Mesodermal cell (in vitro differentiated cells): ENCODE measurements at regions not wholly inside any gene's neighbourhood (a gene's known extent, or its start where the extent isn't known, plus 50 kb on each side); places are given as distances from the start of the nearest gene placed in this dataset.
"Not testable (repeated sequence)": the region's sequence is repeated elsewhere in the genome, so short reads cannot be mapped to it uniquely, and the experiment has no call there.

Experiments
- H3K27ac ChIP-seq: 2 replicates; pipeline ENCODE4 v1.7.0; 2013; ENCODE audit warnings: mild to moderate bottlenecking, low read depth, low read length, moderate library complexity; ENCODE audit not compliant: severe bottlenecking
- H3K36me3 ChIP-seq: 2 replicates; pipeline ENCODE4 v1.7.1; 2013; ENCODE audit warnings: mild to moderate bottlenecking, low read length, moderate library complexity; ENCODE audit not compliant: control insufficient read depth, insufficient read depth
- H3K4me1 ChIP-seq: one replicate; pipeline ENCODE4 v1.7.1; 2013; ENCODE audit warnings: mild to moderate bottlenecking, low read length; ENCODE audit not compliant: insufficient read depth, control insufficient read depth, poor library complexity, severe bottlenecking
- H3K4me3 ChIP-seq: 2 replicates; pipeline ENCODE4 v1.7.0; 2013; ENCODE audit warnings: low read length, control low read depth, mild to moderate bottlenecking; ENCODE audit not compliant: insufficient read depth, poor library complexity, severe bottlenecking; ENCODE audit errors: extremely low read depth
- H3K9me3 ChIP-seq: 2 replicates; pipeline ENCODE4 v1.7.1; 2013; ENCODE audit warnings: mild to moderate bottlenecking, low read length, moderate library complexity; ENCODE audit not compliant: control insufficient read depth
- WGBS, 2 experiments: methylation state at CpG; one replicate each; pipeline ENCODE4 v1.1.5; 2013; ENCODE audit warnings: missing lambda C conversion rate in 2 of 2; ENCODE audit not compliant: insufficient coverage in 2 of 2; 5-methylcytosine and 5-hydroxymethylcytosine counted together

DNA sequence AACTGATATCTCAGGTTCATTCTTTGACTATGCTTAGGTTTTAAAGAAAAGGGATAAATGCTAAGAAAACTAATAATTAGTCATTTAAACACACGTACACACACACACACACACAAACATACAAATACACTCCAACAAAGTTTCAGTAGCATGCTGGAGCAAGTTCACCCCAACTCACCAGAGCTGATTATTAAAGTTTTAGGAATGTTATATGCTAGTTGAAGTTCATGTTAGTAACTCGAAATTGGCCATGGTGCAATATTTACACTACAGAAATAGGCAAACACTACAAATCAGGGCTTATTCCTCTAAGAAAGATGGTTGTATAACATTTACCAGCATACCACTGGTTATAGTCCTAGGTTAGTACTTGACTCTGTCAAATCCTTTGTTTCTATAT, 384.0 kb upstream of the DIPK2B start:
- no CpG with 5 or more reads among the region's 2 CpGs for WGBS, 2 experiments
- Histone ChIP-seq H3K4me3 (no peak overlapping the region), H3K36me3 (no peaks in the 10 kb centered on the region), H3K27ac (no peak overlapping the region), H3K4me1 (no peaks in the 10 kb centered on the region), H3K9me3 (no peaks in the 10 kb centered on the region)

DNA sequence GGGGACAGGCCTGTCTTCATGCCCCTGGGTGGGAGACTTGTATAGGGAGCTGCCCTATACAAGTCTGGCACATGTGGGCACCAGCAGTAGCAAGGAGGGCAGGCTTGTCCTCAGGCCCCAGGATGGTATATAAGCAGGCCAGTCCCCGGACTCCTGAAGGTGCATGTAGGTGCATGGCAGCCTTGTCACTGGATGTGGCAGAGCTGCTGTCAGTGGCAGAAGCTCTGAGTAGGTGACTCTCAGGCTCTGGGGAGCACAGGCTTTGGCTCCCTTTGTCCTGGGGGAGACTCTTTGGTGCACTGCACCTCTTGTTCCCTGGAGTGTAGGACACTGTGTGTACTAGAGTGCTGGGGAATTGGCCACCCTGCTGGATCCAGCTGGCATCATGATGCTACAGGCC, 376.7 kb upstream of the DIPK2B start:
- no peak overlapping the region for H3K4me3 ChIP-seq
- no peaks in the 10 kb centered on the region for H3K36me3 ChIP-seq
- no peaks in the 10 kb centered on the region for H3K4me1 ChIP-seq
- 100% methylated on average over 1 of the region's 1 CpG; no CpG with 5 or more reads in 1 of the 2 experiments for WGBS, 2 experiments
- no peak overlapping the region for H3K27ac ChIP-seq
- no peaks in the 10 kb centered on the region for H3K9me3 ChIP-seq

DNA sequence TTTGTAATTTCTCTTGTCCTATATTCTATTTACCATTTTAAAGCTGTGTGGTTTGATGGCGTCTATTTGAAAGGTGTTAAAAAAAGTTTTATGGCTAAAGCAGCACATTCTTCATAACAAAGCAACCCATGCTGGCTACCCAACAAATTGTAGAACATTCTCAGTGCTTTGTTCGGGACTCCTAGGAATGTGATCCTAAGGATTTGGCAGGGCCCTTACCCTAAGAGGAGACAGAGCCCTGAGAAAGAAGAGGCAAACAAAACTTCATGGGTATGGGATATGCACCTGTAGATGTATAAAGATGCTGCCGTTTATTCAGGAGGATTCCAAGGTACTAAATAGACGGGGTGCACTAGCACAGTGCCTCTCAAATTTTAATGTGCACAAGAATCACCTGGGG, 370.8 kb upstream of the DIPK2B start:
- Histone ChIP-seq H3K27ac (no peak overlapping the region), H3K4me1 (no peaks in the 10 kb centered on the region), H3K9me3 (no peaks in the 10 kb centered on the region), H3K36me3 (no peaks in the 10 kb centered on the region), H3K4me3 (no peak overlapping the region)
- WGBS, 2 experiments = 60% methylated on average over 1 of the region's 4 CpGs; no CpG with 5 or more reads in 1 of the 2 experiments

DNA sequence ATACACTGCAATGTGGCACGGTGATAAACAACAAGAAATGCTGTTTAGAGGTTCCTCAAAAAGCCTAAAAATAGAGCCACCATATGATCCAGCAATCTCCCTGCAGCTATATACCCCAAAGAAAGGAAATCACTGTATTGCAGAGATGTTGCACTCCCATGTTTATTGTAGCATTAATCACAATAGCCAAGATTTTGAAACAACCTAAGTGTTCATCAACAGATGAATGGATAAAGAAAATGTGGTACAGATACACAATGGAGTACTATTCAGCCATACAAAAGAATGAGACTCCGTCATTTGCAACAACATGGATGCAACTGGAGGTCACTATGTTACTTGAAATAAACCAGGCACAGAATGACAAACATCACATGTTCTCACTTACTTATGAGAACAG, 365.8 kb upstream of the DIPK2B start:
- WGBS, 2 experiments = no CpG with 5 or more reads among the region's 2 CpGs
- Histone ChIP-seq H3K36me3 (no peaks in the 10 kb centered on the region), H3K4me3 (no peak overlapping the region), H3K4me1 (no peaks in the 10 kb centered on the region), H3K27ac (no peak overlapping the region), H3K9me3 (no peaks in the 10 kb centered on the region)

DNA sequence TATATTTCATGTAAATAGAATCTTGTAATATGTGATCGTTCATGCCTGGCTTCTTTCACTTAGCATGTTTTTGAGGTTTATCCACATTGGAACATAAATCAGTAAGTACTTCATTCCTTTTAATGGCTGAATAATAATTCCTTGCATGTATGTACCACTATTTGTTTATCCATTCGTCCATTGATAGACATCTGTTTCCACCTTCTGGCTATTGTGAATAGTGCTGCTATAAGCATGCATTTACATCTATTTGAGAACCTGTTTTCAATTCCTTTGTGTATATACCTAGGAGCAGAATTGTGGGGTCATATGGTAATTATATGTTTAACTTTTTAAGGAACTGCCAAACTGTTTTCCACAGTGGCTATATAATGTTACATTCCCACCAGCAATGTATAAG, 356.7 kb upstream of the DIPK2B start:
- Histone ChIP-seq H3K4me3 (no peak overlapping the region), H3K9me3 (no peaks in the 10 kb centered on the region), H3K27ac (no peak overlapping the region), H3K36me3 (no peaks in the 10 kb centered on the region), H3K4me1 (no peaks in the 10 kb centered on the region)
- WGBS, 2 experiments = no CpG with 5 or more reads among the region's 2 CpGs

DNA sequence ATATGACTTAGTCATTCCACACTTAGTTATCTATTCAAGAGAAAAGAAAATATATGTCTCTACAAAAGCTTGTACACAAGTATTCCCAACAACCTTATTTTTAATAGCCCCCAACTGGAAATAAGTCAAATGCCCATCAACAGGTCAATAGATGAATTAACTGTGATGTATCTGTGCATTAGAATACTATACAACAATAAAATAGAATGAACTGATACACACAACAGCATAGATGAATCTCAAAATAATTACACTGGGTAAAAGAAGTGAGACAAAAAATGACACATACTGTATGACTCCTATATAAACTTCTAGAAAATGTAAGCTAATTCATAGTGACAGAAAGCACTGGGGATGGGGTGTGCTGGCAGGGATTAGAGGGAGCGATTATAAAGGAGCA, 354.1 kb upstream of the DIPK2B start:
- H3K9me3 ChIP-seq = no peaks in the 10 kb centered on the region
- no CpG with 5 or more reads among the region's 1 CpG for WGBS, 2 experiments
- no peak overlapping the region for H3K27ac ChIP-seq
- no peaks in the 10 kb centered on the region for H3K36me3 ChIP-seq
- no peaks in the 10 kb centered on the region for H3K4me1 ChIP-seq
- no peak overlapping the region for H3K4me3 ChIP-seq

DNA sequence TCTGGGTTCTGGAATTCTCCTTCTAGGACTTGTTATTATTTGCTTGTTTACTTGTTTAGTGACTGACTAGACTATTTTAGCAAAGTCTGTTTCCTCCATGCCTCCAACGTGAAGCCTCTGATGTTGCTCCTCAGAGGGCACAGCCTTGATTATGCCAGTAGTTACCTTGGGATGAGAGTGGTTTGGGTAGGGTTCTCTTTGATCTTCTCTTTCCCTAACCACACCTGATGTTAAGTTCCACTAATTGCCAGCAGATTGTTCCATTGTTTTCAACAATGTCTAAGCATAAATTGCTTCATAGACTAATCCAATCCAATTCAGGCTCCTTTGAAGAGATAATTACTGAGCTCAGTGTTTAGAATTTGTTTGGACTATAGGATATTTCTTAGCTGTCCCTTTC, 352.7 kb upstream of the DIPK2B start:
- WGBS, 2 experiments = no CpG with 5 or more reads among the region's 1 CpG
- no peaks in the 10 kb centered on the region for H3K4me1 ChIP-seq
- H3K36me3 ChIP-seq = no peaks in the 10 kb centered on the region
- H3K27ac ChIP-seq = no peak overlapping the region
- no peaks in the 10 kb centered on the region for H3K9me3 ChIP-seq
- H3K4me3 ChIP-seq = no peak overlapping the region

DNA sequence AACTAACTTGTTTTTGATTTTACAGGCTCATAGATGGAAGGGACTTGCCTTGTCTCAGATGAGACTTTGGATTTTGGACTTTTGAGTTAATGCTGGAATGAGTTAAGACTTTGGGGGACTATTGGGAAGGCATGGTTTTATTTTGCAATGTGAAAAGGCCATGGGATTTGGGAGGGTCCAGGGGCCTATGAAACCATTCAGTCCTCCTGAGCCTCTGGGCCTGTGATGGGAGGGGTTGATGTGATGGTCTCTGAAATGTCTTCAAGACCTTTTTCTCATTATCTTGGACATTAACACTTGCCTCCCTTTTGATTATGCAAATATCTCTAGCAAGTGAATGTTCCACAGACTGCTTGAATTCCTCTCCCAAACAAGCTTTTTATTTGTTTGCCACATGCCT, 346.0 kb upstream of the DIPK2B start:
- H3K4me1 ChIP-seq, H3K27ac ChIP-seq, H3K4me3 ChIP-seq, H3K9me3 ChIP-seq, H3K36me3 ChIP-seq: not testable (repeated sequence)

DNA sequence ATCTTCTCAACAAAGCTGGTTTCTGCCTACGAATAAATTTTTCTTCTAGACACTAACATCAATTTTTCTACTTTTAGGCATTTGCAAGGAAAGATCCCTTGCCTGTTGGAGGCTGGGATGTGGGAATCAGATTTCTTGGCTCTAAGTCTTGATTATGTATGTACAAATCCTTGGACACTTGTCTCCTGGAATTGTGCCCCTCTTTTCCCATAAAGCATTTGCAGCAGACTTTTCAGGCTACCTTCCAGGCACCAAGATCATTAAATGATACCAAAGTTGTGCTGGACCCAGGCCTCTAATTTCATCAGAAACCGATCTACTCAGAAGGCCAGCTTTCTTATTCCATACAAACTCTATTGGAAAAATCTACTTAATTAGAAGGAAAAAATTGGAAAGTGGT, 339.5 kb upstream of the DIPK2B start:
- no CpG with 5 or more reads among the region's 2 CpGs for WGBS, 2 experiments
- Histone ChIP-seq H3K27ac (no peak overlapping the region), H3K9me3 (no peaks in the 10 kb centered on the region), H3K4me3 (no peak overlapping the region), H3K4me1 (no peaks in the 10 kb centered on the region), H3K36me3 (no peaks in the 10 kb centered on the region)

DNA sequence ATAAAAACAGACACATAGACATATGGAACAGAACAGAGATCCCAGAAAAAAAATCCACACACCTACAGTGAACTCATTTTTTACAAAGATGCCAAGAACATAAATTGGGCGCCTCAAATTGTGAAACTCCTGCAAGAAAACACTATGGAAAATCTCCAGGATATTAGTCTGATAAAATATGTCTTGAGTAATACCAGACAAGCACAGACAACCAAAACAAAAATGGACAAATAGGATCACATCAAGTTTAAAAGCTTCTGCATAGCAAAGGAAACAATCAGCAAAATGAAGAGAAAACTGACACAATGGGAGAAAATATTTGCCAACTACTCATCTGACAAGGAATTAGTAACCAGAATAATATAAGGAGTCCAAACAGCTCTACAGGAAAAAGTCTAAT, 337.3 kb upstream of the DIPK2B start:
- Histone ChIP-seq H3K27ac (no peak overlapping the region), H3K4me1 (no peaks in the 10 kb centered on the region), H3K9me3 (no peaks in the 10 kb centered on the region), H3K36me3 (no peaks in the 10 kb centered on the region), H3K4me3 (no peak overlapping the region)
- no CpG with 5 or more reads among the region's 1 CpG for WGBS, 2 experiments

DNA sequence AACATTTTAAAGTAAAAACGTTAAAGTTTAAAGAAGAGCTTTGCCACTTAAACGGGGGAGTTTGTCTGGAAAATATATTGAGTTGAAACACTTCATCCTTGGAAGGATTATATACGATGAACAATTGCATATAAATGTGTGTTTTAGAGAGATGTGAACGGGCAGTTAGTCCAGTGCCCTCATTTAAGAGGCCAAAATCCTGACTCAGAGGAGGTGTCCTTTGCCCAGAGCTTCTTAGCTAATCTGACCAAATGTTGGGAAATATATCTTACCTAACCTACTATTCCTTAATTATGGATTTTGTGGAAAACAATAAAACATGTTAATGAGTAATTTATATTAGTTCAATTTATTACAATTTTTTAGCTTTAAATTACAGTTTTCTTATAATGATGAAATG, 327.2 kb upstream of the DIPK2B start:
- no peak overlapping the region for H3K27ac ChIP-seq
- no peaks in the 10 kb centered on the region for H3K36me3 ChIP-seq
- H3K9me3 ChIP-seq = no peaks in the 10 kb centered on the region
- WGBS, 2 experiments = 88% methylated on average over 2 of the region's 4 CpGs; no CpG with 5 or more reads in 1 of the 2 experiments
- H3K4me1 ChIP-seq = no peaks in the 10 kb centered on the region
- no peak overlapping the region for H3K4me3 ChIP-seq

DNA sequence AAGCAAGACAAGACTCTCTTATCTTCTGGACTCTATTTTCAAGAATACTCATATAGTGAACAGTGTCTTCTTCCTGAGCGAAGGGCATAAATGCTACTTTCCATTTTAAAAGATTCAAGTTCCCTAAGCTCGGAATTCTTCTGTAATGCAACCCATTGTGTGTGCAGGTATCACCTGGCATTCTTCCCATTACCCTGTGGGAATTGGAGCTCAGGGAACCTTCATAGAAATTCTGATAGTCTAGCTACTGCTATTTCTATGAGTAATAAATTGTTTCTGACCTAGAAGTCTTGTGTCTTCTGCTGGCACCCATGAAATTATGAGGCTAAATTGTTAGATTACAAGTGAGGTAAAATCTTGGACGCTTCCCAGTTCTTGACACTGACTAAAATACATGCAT, 324.1 kb upstream of the DIPK2B start:
- no peak overlapping the region for H3K27ac ChIP-seq
- WGBS, 2 experiments = no CpG with 5 or more reads among the region's 3 CpGs
- no peaks in the 10 kb centered on the region for H3K9me3 ChIP-seq
- H3K36me3 ChIP-seq = no peaks in the 10 kb centered on the region
- H3K4me3 ChIP-seq = no peak overlapping the region
- H3K4me1 ChIP-seq = no peaks in the 10 kb centered on the region
